ENCODE measurements at regions not wholly inside any gene's neighbourhood (a gene's known extent, or its start where the extent isn't known, plus 50 kb on each side); places are given as distances from the start of the nearest gene placed in this dataset.

GRCh38 chr7:26492816-26493215 lies 201.2 kb downstream of the SNX10 start:
- no peak overlapping the region for H3K4me3 ChIP-seq (ENCODE audit: low read depth, low read length)
- no peaks in the 10 kb centered on the region for H3K9me3 ChIP-seq (ENCODE audit: control insufficient read depth, insufficient read depth, low read length)
- no peaks in the 10 kb centered on the region for H3K36me3 ChIP-seq (ENCODE audit: control insufficient read depth, insufficient read depth, low read length)
- H3K9ac ChIP-seq (ENCODE audit: low read depth, low read length): no peak overlapping the region
- no peaks in the 10 kb centered on the region for H3K27me3 ChIP-seq (ENCODE audit: control insufficient read depth, insufficient read depth, low read length)
- peaks cover 3% of the 10 kb centered on the region for H3K4me1 ChIP-seq (ENCODE audit: control insufficient read depth, insufficient read depth, low read length)

DNA sequence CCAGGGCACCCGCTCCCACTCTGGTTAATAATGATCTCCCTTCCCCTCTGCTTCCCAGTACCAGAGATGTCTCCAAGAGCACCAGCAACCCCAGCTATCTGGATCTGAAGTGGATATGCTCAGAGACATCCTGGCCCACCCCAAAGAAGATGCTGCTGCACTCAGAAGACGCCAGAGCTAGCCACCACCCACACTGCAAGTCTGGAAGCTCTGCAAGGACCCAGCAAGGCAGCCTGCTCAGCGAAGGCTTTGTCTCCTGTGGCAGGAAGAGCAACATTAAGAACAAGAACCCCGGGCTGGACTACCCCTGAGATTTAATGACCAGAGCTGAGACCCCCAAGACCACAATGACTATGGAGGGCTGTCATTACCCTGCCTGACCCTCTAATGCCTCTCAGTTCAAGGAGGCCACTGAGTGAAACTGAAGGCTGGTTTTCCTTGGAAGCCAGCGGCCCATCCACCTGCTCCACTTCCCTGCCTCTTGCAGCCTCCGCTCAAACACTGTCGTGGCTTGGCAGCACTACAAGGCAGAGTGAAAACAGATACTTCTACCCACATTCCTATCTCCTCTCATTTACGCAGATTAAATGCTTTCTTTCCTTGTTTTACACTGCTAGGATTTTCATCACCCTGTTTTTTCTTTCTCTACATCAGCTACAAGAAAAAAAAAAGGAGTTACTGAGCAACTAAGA lies 202.2 kb downstream of the SNX10 start:
- H3K4me1 ChIP-seq (ENCODE audit: control insufficient read depth, insufficient read depth, low read length): peaks cover 3% of the 10 kb centered on the region
- H3K4me3 ChIP-seq (ENCODE audit: low read depth, low read length): no peak overlapping the region
- no peaks in the 10 kb centered on the region for H3K36me3 ChIP-seq (ENCODE audit: control insufficient read depth, insufficient read depth, low read length)
- no peaks in the 10 kb centered on the region for H3K27me3 ChIP-seq (ENCODE audit: control insufficient read depth, insufficient read depth, low read length)
- no peaks in the 10 kb centered on the region for H3K9me3 ChIP-seq (ENCODE audit: control insufficient read depth, insufficient read depth, low read length)
- no peak overlapping the region for H3K9ac ChIP-seq (ENCODE audit: low read depth, low read length)

DNA sequence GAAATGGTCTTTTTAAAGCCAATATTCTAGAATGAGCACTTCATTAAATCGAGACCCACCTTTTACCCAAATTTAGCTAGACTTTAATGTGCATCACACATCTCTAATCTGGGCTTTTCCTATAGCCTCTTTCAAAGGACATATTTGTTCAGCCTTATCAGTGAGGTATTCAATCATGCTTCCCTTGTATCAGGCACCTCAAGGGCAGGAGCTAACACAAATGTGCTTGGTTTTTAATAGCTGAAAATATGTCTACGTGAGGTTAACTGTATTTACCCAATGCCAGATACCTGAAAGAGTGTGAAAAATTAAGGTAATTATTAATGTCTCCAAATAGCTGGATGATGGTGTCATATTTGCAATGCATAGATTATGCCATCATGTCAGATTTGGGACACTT lies 203.9 kb downstream of the SNX10 start:
- H3K9ac ChIP-seq (ENCODE audit: low read depth, low read length): no peak overlapping the region
- H3K4me1 ChIP-seq (ENCODE audit: control insufficient read depth, insufficient read depth, low read length): peaks cover 2% of the 10 kb centered on the region
- no peaks in the 10 kb centered on the region for H3K27me3 ChIP-seq (ENCODE audit: control insufficient read depth, insufficient read depth, low read length)
- H3K4me3 ChIP-seq (ENCODE audit: low read depth, low read length): no peak overlapping the region
- no peaks in the 10 kb centered on the region for H3K9me3 ChIP-seq (ENCODE audit: control insufficient read depth, insufficient read depth, low read length)
- no peaks in the 10 kb centered on the region for H3K36me3 ChIP-seq (ENCODE audit: control insufficient read depth, insufficient read depth, low read length)

DNA sequence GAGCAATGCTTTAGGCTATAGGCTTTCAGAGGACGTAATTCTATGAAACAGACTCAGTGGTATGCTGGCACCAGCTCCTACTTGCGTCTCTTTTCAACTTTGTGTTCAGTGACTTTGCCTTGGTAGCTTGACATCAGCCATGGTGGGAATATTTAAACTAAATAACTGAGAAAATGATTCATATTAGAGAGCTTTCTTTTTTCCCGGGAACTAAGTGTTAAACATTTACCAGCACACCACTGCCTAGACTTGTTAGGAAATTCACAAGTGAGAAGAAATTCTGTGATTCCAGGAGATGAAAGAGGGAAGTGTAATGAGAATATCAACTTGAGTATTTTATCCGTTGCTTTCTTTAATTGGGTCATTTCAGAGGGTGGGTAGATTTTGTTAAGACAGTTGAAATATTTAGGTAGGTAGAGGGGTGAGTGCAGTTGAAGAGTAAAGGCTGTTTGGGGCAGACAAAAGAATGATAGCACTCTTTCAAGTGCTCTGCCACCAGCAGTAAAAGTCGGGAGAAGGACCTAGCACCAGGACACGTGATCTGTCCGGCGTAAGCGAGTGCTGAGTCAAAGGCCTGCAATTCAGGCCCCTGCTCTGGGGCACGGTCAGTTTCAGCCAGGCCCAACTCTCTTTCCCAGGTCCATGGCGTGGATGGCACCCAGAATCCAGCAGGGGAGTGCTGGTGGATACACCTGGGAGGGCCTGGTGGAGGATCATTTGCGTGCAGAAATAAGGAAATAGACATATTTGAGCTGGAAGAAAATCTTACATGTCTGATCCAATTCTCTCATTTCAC lies 206.3 kb downstream of the SNX10 start:
- no peaks in the 10 kb centered on the region for H3K36me3 ChIP-seq (ENCODE audit: control insufficient read depth, insufficient read depth, low read length)
- H3K4me3 ChIP-seq (ENCODE audit: low read depth, low read length): no peak overlapping the region
- no peaks in the 10 kb centered on the region for H3K9me3 ChIP-seq (ENCODE audit: control insufficient read depth, insufficient read depth, low read length)
- H3K27me3 ChIP-seq (ENCODE audit: control insufficient read depth, insufficient read depth, low read length): no peaks in the 10 kb centered on the region
- H3K4me1 ChIP-seq (ENCODE audit: control insufficient read depth, insufficient read depth, low read length): no peaks in the 10 kb centered on the region
- no peak overlapping the region for H3K9ac ChIP-seq (ENCODE audit: low read depth, low read length)

DNA sequence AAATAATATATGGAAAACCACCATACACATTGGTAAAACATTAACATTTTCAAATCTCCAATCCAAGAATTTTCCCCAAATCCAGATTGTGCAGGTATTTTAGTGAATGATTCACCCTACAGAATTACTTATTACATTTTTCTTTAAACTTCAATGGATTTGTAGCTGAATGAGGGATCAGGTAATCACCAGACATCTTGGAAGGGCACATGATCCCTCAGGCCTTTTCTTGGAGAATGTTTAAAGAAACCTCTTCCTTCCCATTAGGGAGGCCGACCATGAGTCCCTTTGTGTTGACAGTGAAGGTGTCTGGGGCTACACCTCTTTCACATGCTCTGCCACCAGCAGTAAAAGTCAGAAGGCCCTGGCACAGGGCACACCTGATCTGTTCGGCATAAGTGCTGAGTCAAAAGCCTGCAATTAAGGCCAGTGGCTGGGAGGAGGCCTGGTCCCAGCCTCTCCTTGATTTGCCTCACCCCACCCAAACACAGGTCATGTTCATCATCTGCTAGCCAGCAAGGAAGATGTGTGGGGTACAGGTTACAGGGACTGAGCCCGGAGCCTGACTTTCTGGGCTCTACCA lies 207.7 kb downstream of the SNX10 start:
- no peaks in the 10 kb centered on the region for H3K9me3 ChIP-seq (ENCODE audit: control insufficient read depth, insufficient read depth, low read length)
- no peak overlapping the region for H3K9ac ChIP-seq (ENCODE audit: low read depth, low read length)
- no peaks in the 10 kb centered on the region for H3K4me1 ChIP-seq (ENCODE audit: control insufficient read depth, insufficient read depth, low read length)
- H3K4me3 ChIP-seq (ENCODE audit: low read depth, low read length): no peak overlapping the region
- no peaks in the 10 kb centered on the region for H3K27me3 ChIP-seq (ENCODE audit: control insufficient read depth, insufficient read depth, low read length)
- no peaks in the 10 kb centered on the region for H3K36me3 ChIP-seq (ENCODE audit: control insufficient read depth, insufficient read depth, low read length)

GRCh38 chr7:26500749-26501352 lies 209.2 kb downstream of the SNX10 start:
- H3K4me1 ChIP-seq (ENCODE audit: control insufficient read depth, insufficient read depth, low read length): no peaks in the 10 kb centered on the region
- no peaks in the 10 kb centered on the region for H3K27me3 ChIP-seq (ENCODE audit: control insufficient read depth, insufficient read depth, low read length)
- H3K36me3 ChIP-seq (ENCODE audit: control insufficient read depth, insufficient read depth, low read length): no peaks in the 10 kb centered on the region
- no peak overlapping the region for H3K9ac ChIP-seq (ENCODE audit: low read depth, low read length)
- no peaks in the 10 kb centered on the region for H3K9me3 ChIP-seq (ENCODE audit: control insufficient read depth, insufficient read depth, low read length)
- H3K4me3 ChIP-seq (ENCODE audit: low read depth, low read length): no peak overlapping the region

- Histone ChIP-seq H3K27me3 (ENCODE audit: control insufficient read depth, insufficient read depth, low read length) (no peaks in the 10 kb centered on the region), H3K4me3 (ENCODE audit: low read depth, low read length) (no peak overlapping the region), H3K4me1 (ENCODE audit: control insufficient read depth, insufficient read depth, low read length) (no peaks in the 10 kb centered on the region), H3K9me3 (ENCODE audit: control insufficient read depth, insufficient read depth, low read length) (no peaks in the 10 kb centered on the region), H3K9ac (ENCODE audit: low read depth, low read length) (no peak overlapping the region), H3K36me3 (ENCODE audit: control insufficient read depth, insufficient read depth, low read length) (no peaks in the 10 kb centered on the region)
Measured at GRCh38 chr7:26504411-26505120, 212.9 kb downstream of the SNX10 start.

- Histone ChIP-seq H3K4me1 (ENCODE audit: control insufficient read depth, insufficient read depth, low read length) (no peaks in the 10 kb centered on the region), H3K4me3 (ENCODE audit: low read depth, low read length) (no peak overlapping the region), H3K27me3 (ENCODE audit: control insufficient read depth, insufficient read depth, low read length) (no peaks in the 10 kb centered on the region), H3K9ac (ENCODE audit: low read depth, low read length) (no peak overlapping the region), H3K9me3 (ENCODE audit: control insufficient read depth, insufficient read depth, low read length) (no peaks in the 10 kb centered on the region), H3K36me3 (ENCODE audit: control insufficient read depth, insufficient read depth, low read length) (no peaks in the 10 kb centered on the region)
Measured at GRCh38 chr7:26506196-26506595, 214.5 kb downstream of the SNX10 start.

GRCh38 chr7:26507108-26507987 lies 215.7 kb downstream of the SNX10 start:
- no peaks in the 10 kb centered on the region for H3K9me3 ChIP-seq (ENCODE audit: control insufficient read depth, insufficient read depth, low read length)
- H3K36me3 ChIP-seq (ENCODE audit: control insufficient read depth, insufficient read depth, low read length): no peaks in the 10 kb centered on the region
- no peak overlapping the region for H3K9ac ChIP-seq (ENCODE audit: low read depth, low read length)
- no peaks in the 10 kb centered on the region for H3K27me3 ChIP-seq (ENCODE audit: control insufficient read depth, insufficient read depth, low read length)
- no peaks in the 10 kb centered on the region for H3K4me1 ChIP-seq (ENCODE audit: control insufficient read depth, insufficient read depth, low read length)
- H3K4me3 ChIP-seq (ENCODE audit: low read depth, low read length): no peak overlapping the region

DNA sequence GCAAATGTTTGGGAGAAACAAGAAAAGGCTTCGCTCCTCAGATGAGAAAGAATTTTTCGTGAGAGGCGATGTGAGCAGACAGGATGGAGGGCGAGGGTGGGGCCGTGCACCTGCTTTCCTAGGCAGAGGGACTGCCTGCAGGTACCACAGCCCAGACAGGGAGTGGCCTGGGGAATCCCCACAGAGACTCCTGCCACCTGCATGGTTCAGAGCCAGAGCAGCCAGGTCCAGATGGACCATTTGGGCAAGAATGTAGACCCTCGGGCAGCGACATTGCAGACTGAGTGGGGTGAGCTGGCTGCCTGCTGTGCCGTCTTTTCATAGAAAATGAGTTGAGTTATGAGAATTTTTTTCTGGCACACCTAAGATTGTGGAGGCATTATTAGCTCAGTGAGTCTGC lies 216.8 kb downstream of the SNX10 start:
- Histone ChIP-seq H3K27me3 (ENCODE audit: control insufficient read depth, insufficient read depth, low read length) (no peaks in the 10 kb centered on the region), H3K4me3 (ENCODE audit: low read depth, low read length) (no peak overlapping the region), H3K36me3 (ENCODE audit: control insufficient read depth, insufficient read depth, low read length) (no peaks in the 10 kb centered on the region), H3K4me1 (ENCODE audit: control insufficient read depth, insufficient read depth, low read length) (no peaks in the 10 kb centered on the region), H3K9ac (ENCODE audit: low read depth, low read length) (no peak overlapping the region), H3K9me3 (ENCODE audit: control insufficient read depth, insufficient read depth, low read length) (no peaks in the 10 kb centered on the region)

GRCh38 chr7:26508917-26509316 lies 217.3 kb downstream of the SNX10 start:
- no peaks in the 10 kb centered on the region for H3K9me3 ChIP-seq (ENCODE audit: control insufficient read depth, insufficient read depth, low read length)
- H3K4me3 ChIP-seq (ENCODE audit: low read depth, low read length): no peak overlapping the region
- no peak overlapping the region for H3K9ac ChIP-seq (ENCODE audit: low read depth, low read length)
- no peaks in the 10 kb centered on the region for H3K4me1 ChIP-seq (ENCODE audit: control insufficient read depth, insufficient read depth, low read length)
- H3K27me3 ChIP-seq (ENCODE audit: control insufficient read depth, insufficient read depth, low read length): no peaks in the 10 kb centered on the region
- H3K36me3 ChIP-seq (ENCODE audit: control insufficient read depth, insufficient read depth, low read length): no peaks in the 10 kb centered on the region

Measured in iPS-15b (cell line).